Lung (tissue), 11 donors: ENCODE measurements at regions not wholly inside any gene's neighbourhood (a gene's known extent, or its start where the extent isn't known, plus 50 kb on each side); places are given as distances from the start of the nearest gene placed in this dataset.

Experiments used
- ATAC-seq: fragments of 200-7000 bp; cut with Tn5 transposase; one replicate; pipeline ENCODE4 v1.9.1; 2020; ENCODE audit warnings: moderate number of reproducible peaks; ENCODE audit not compliant: insufficient read depth, low FRiP score
- DNase-seq, 3 donors: peaks; one replicate each; pipeline ENCODE4 v3.0.0-alpha.2; 2013 to 2017
- H3K27ac ChIP-seq, 2 donors: one replicate each; pipeline ENCODE4 v1.5.1; 2013; ENCODE audit warnings: mild to moderate bottlenecking in 2 of 2, moderate library complexity in 2 of 2, control low read depth in 1 of 2, inconsistent platforms in 1 of 2, low read depth in 1 of 2, low read length in 1 of 2
- H3K27me3 ChIP-seq, 3 donors: one replicate each; pipeline ENCODE4 v1.5.1; 2013; ENCODE audit warnings: low read length in 2 of 3; ENCODE audit not compliant: control insufficient read depth in 3 of 3, insufficient read depth in 3 of 3
- H3K36me3 ChIP-seq, 4 donors: one replicate each; pipeline ENCODE4 v1.5.1; 2013; ENCODE audit warnings: low read length in 4 of 4, mild to moderate bottlenecking in 1 of 4, moderate library complexity in 1 of 4; ENCODE audit not compliant: control insufficient read depth in 4 of 4, insufficient read depth in 4 of 4
- H3K4me1 ChIP-seq, 5 donors: one replicate each; pipeline ENCODE4 v1.5.1; 2013; ENCODE audit warnings: low read length in 5 of 5, mild to moderate bottlenecking in 2 of 5, moderate library complexity in 1 of 5; ENCODE audit not compliant: control insufficient read depth in 5 of 5, insufficient read depth in 5 of 5
- H3K4me3 ChIP-seq: one replicate; pipeline ENCODE4 v1.5.1; 2013; ENCODE audit warnings: mild to moderate bottlenecking, control low read depth, moderate library complexity
- H3K9ac ChIP-seq, 2 donors: one replicate each; pipeline ENCODE4 v1.5.1; 2013; ENCODE audit warnings: low read length in 2 of 2, control low read depth in 1 of 2; ENCODE audit not compliant: insufficient read depth in 1 of 2
- H3K9me3 ChIP-seq, 4 donors: one replicate each; pipeline ENCODE4 v1.5.1; 2013; ENCODE audit warnings: low read length in 3 of 4, mild to moderate bottlenecking in 1 of 4, moderate library complexity in 1 of 4; ENCODE audit not compliant: control insufficient read depth in 4 of 4, insufficient read depth in 3 of 4
- CTCF ChIP-seq: IDR thresholded peaks from 2 replicates; pipeline ENCODE4 v1.5.1; 2012; ENCODE audit warnings: mild to moderate bottlenecking; ENCODE audit errors: control extremely low read depth, extremely low read depth
- WGBS, 2 donors: extraction: QIAGEN DNeasy Blood & Tissue Kit; methylation state at CpG; one replicate each; pipeline ENCODE4 v1.1.7; 2013; 5-methylcytosine and 5-hydroxymethylcytosine counted together
- donor health status: control.
- donor health status: control.
- donor health status: Bipolar disorder and iron deficiency.
- donor health status: healthy.
- donor health status: DM: yes; HTN: yes; CAD: no.

GRCh38 chr18:25862881-25863600 lies 227.4 kb downstream of the SS18 start:
- WGBS, 2 donors, result 81 to 85% methylated on average over 9 of the region's 9 CpGs
- no peaks in the 10 kb centered on the region for H3K36me3 ChIP-seq
- ATAC-seq, result no peak
- H3K9ac ChIP-seq, result no peak overlapping the region
- peaks cover 0 to 6% (median 3%) of the 10 kb centered on the region in 3 donors for H3K27me3 ChIP-seq
- no peak overlapping the region for H3K27ac ChIP-seq
- TF ChIP-seq CTCF, result no peak
- no peak overlapping the region for H3K4me3 ChIP-seq
- peaks cover 0 to 2% (median 0%) of the 10 kb centered on the region in 4 donors for H3K9me3 ChIP-seq
- H3K4me1 ChIP-seq, result no peaks in the 10 kb centered on the region
- DNase-seq, result no peak

GRCh38 chr18:25853691-25854433 lies 236.6 kb downstream of the SS18 start:
- ATAC-seq (no peak), DNase-seq (no peak)
- Histone ChIP-seq H3K9ac (no peak overlapping the region), H3K4me3 (no peak overlapping the region), H3K27me3 (no peaks in the 10 kb centered on the region), H3K9me3 (no peaks in the 10 kb centered on the region), H3K4me1 (peaks cover 0 to 2% (median 0%) of the 10 kb centered on the region in 5 donors), H3K27ac (no peak overlapping the region), H3K36me3 (no peaks in the 10 kb centered on the region)
- WGBS, 2 donors, result 74 to 84% methylated on average over 7 of the region's 7 CpGs
- no peak for TF ChIP-seq CTCF

GRCh38 chr18:25843791-25844190 lies 246.6 kb downstream of the SS18 start:
- no peaks in the 10 kb centered on the region for H3K36me3 ChIP-seq

More at GRCh38 chr18:25843791-25844190, 246.6 kb downstream of the SS18 start:
- no peak for ATAC-seq
- DNase-seq, result no peak
- H3K27ac ChIP-seq, result no peak overlapping the region
- peaks cover 0 to 29% (median 0%) of the 10 kb centered on the region in 3 donors for H3K27me3 ChIP-seq
- no peaks in the 10 kb centered on the region for H3K4me1 ChIP-seq
- H3K9me3 ChIP-seq, result no peaks in the 10 kb centered on the region
- no peak for TF ChIP-seq CTCF
- WGBS, 2 donors, result 76 to 83% methylated on average over 3 of the region's 3 CpGs
- no peak overlapping the region for H3K4me3 ChIP-seq
- no peak overlapping the region for H3K9ac ChIP-seq
